ENCODE measurements at regions not wholly inside any gene's neighbourhood (a gene's known extent, or its start where the extent isn't known, plus 50 kb on each side); places are given as distances from the start of the nearest gene placed in this dataset.

- TF ChIP-seq, protein P1, sequence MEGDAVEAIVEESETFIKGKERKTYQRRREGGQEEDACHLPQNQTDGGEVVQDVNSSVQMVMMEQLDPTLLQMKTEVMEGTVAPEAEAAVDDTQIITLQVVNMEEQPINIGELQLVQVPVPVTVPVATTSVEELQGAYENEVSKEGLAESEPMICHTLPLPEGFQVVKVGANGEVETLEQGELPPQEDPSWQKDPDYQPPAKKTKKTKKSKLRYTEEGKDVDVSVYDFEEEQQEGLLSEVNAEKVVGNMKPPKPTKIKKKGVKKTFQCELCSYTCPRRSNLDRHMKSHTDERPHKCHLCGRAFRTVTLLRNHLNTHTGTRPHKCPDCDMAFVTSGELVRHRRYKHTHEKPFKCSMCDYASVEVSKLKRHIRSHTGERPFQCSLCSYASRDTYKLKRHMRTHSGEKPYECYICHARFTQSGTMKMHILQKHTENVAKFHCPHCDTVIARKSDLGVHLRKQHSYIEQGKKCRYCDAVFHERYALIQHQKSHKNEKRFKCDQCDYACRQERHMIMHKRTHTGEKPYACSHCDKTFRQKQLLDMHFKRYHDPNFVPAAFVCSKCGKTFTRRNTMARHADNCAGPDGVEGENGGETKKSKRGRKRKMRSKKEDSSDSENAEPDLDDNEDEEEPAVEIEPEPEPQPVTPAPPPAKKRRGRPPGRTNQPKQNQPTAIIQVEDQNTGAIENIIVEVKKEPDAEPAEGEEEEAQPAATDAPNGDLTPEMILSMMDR (IDR thresholded peaks at IDR 0.05) = no peak
- no peak for DNase-seq
- Histone ChIP-seq H3K4me3 (no peak overlapping the region), H3K4me1 (no peaks in the 10 kb centered on the region), H3K36me3 (no peaks in the 10 kb centered on the region), H3K27me3 (no peaks in the 10 kb centered on the region), H3K27ac (no peak overlapping the region), H3K9me3 (no peaks in the 10 kb centered on the region)
- intact Hi-C loops (cut with DNase I) = no loop called here
- ATAC-seq = no peak
These were observed 67.6 kb downstream of the NMUR2 start for GRCh38 chr5:152337484-152337883.

- ATAC-seq (no peak), DNase-seq (no peak)
- Histone ChIP-seq H3K27ac (no peak overlapping the region), H3K4me3 (no peak overlapping the region), H3K4me1 (no peaks in the 10 kb centered on the region), H3K27me3 (no peaks in the 10 kb centered on the region), H3K9me3 (no peaks in the 10 kb centered on the region), H3K36me3 (no peaks in the 10 kb centered on the region)
- intact Hi-C loops (cut with DNase I) = no loop called here
- TF ChIP-seq, protein P1 (IDR thresholded peaks at IDR 0.05) = no peak
These were observed 69.6 kb downstream of the NMUR2 start for GRCh38 chr5:152335461-152335860.

DNA sequence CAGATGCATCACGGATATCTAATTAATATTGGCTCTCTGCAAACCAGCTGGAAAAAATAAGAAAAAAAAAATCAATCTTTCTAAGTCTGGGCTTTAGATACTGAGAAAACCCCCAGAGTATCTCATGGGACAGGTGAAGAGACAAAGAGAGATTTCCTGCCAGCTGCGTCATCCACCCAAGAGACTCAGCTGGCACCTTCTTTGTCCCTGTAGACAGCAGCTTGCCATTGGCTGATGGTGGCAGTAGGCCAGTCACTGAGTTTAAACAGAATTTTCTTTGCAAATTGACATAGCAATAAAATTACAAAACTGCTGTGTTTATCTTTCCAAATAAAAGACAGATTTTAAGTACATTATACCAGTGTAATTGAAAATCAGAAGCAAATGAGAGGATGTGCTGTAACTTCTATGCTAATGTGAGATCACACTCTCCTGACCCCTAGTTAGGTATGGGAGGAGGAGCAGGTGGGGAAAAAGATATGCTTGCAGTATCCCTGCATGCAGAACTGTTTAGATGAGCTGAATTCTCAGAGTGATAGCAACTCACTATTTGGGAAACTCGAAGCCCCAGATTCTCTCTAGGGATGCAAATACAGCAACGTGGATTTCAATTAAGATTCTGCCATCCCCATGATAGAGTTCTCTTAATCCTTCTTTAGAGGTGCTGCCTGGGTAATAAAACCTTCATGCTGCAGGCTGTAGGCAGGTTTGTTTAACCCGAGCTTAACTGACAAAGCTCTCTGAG, 72.2 kb downstream of the NMUR2 start:
- DNase-seq (no peak), ATAC-seq (no peak)
- Histone ChIP-seq H3K9me3 (no peaks in the 10 kb centered on the region), H3K36me3 (no peaks in the 10 kb centered on the region), H3K27me3 (no peaks in the 10 kb centered on the region), H3K4me3 (no peak overlapping the region), H3K27ac (no peak overlapping the region), H3K4me1 (no peaks in the 10 kb centered on the region)
- TF ChIP-seq, protein P1 (IDR thresholded peaks at IDR 0.05) = no peak
- intact Hi-C loops (cut with DNase I) = no loop called here

- Histone ChIP-seq H3K27ac (no peak overlapping the region), H3K4me3 (no peak overlapping the region), H3K4me1 (no peaks in the 10 kb centered on the region), H3K27me3 (no peaks in the 10 kb centered on the region), H3K9me3 (no peaks in the 10 kb centered on the region), H3K36me3 (no peaks in the 10 kb centered on the region)
- intact Hi-C loops (cut with DNase I) = no loop called here
- ATAC-seq (no peak), DNase-seq (no peak)
- TF ChIP-seq, protein P1 (IDR thresholded peaks at IDR 0.05) = no peak
These were observed 73.4 kb downstream of the NMUR2 start for GRCh38 chr5:152331718-152332117.

DNA sequence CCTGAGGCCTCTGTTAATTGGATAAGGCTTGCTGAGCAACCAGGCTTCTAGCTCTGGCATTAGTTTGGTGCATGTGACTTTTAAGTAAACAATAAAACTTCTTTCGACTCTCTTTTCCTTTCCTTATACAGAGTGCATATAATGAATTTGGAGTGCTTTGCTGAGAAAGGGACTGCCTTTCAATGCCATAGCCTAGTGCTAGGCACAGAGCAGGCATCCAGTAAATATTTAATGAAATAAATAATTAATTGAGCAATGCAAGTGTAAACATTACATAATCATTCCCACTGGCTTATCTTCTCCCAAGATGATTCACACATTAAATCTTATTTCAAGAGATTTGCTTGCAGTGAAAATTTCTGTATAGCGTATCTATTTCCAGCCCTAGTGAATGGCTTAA, 74.1 kb downstream of the NMUR2 start:
- no peak for DNase-seq
- Histone ChIP-seq H3K27ac (no peak overlapping the region), H3K27me3 (no peaks in the 10 kb centered on the region), H3K4me1 (no peaks in the 10 kb centered on the region), H3K4me3 (no peak overlapping the region), H3K36me3 (no peaks in the 10 kb centered on the region), H3K9me3 (no peaks in the 10 kb centered on the region)
- intact Hi-C loops (cut with DNase I) = no loop called here
- TF ChIP-seq, protein P1 (IDR thresholded peaks at IDR 0.05) = no peak
- ATAC-seq = peak; percentile 86

Measured in left lung (tissue), 4 donors.